IMR-90 (cell line): ENCODE measurements at regions not wholly inside any gene's neighbourhood (a gene's known extent, or its start where the extent isn't known, plus 50 kb on each side); places are given as distances from the start of the nearest gene placed in this dataset.

Experiments used
- ATAC-seq: fragments of 200-7000 bp; cut with Tn5 transposase; 2 replicates; pipeline ENCODE4 v1.9.1; 2020; ENCODE audit warnings: low read depth, mild to moderate bottlenecking, moderate library complexity
- BruUV-seq: library from RNA; stranded (reverse); fragments of 400-500 nt; replicated peaks from 2 replicates; lab custom pipeline; 2021; lab: Mats Ljungman, UMichigan
- CTCF ChIA-PET: fragments of 300-600 bp; formaldehyde crosslinking; extraction: SDS; loops from one replicate; lab custom pipeline; 2021; ENCODE audit warnings: antibody characterized with exemption; lab: Yijun Ruan, JAX
- POLR2A ChIA-PET: fragments of 300-600 bp; sonication (Branson Sonifier 250); formaldehyde crosslinking; loops from one replicate; lab custom pipeline; 2022; ENCODE audit warnings: antibody characterized with exemption; ENCODE audit not compliant: unreplicated experiment; lab: Charles Lee
- DNase-seq: peaks from one replicate; pipeline ENCODE4 v3.0.0; 2013
- H2AFZ ChIP-seq: replicated peaks from 2 replicates; pipeline ENCODE3; 2013; ENCODE audit warnings: low read length, mild to moderate bottlenecking; ENCODE audit not compliant: poor library complexity
- H2AK5ac ChIP-seq: 2 replicates; pipeline ENCODE4 v1.6.1; 2013; ENCODE audit warnings: low read depth, low read length, inconsistent platforms
- H2AK9ac ChIP-seq: replicated peaks from 2 replicates; pipeline ENCODE3; 2013; ENCODE audit warnings: mild to moderate bottlenecking, low read depth, low read length, moderate library complexity; ENCODE audit not compliant: poor library complexity
- H2BK120ac ChIP-seq: 2 replicates; pipeline ENCODE4 v1.6.1; 2013; ENCODE audit warnings: low read depth, low read length, inconsistent platforms
- H2BK15ac ChIP-seq: 3 replicates; pipeline ENCODE4 v1.6.1; 2013; ENCODE audit warnings: low read depth, low read length, inconsistent platforms
- H2BK20ac ChIP-seq: 2 replicates; pipeline ENCODE4 v1.6.1; 2013; ENCODE audit warnings: low read depth, mild to moderate bottlenecking, inconsistent platforms, low read length, moderate library complexity
- H2BK5ac ChIP-seq: 2 replicates; pipeline ENCODE4 v1.6.1; 2013; ENCODE audit warnings: mild to moderate bottlenecking, low read depth, low read length, inconsistent platforms; ENCODE audit not compliant: poor library complexity, severe bottlenecking
- H3K14ac ChIP-seq: replicated peaks from 2 replicates; pipeline ENCODE4 v1.6.1; 2013; ENCODE audit warnings: low read depth, low read length, inconsistent platforms
- H3K18ac ChIP-seq: 2 replicates; pipeline ENCODE4 v1.6.1; 2013; ENCODE audit warnings: low read depth, low read length, control low read depth
- H3K23ac ChIP-seq: 2 replicates; pipeline ENCODE4 v1.6.1; 2013; ENCODE audit warnings: low read depth, low read length, inconsistent platforms
- H3K27ac ChIP-seq: 2 replicates; pipeline ENCODE4 v1.5.1; 2013; ENCODE audit warnings: mild to moderate bottlenecking, control low read depth, low read length; ENCODE audit not compliant: insufficient read depth
- H3K27me3 ChIP-seq: 2 replicates; pipeline ENCODE4 v1.6.1; 2013; ENCODE audit warnings: low read length; ENCODE audit not compliant: control insufficient read depth, insufficient read depth
- H3K36me3 ChIP-seq: 2 replicates; pipeline ENCODE4 v1.6.1; 2013; ENCODE audit warnings: low read length, mixed read lengths; ENCODE audit not compliant: control insufficient read depth, insufficient read depth
- H3K4ac ChIP-seq: 2 replicates; pipeline ENCODE4 v1.6.1; 2013; ENCODE audit warnings: low read depth, low read length, inconsistent platforms
- H3K4me1 ChIP-seq: 2 replicates; pipeline ENCODE4 v1.6.1; 2013; ENCODE audit warnings: low read length, mixed read lengths; ENCODE audit not compliant: control insufficient read depth, insufficient read depth
- H3K4me2 ChIP-seq: 2 replicates; pipeline ENCODE4 v1.6.1; 2013; ENCODE audit warnings: low read depth, mild to moderate bottlenecking, control low read depth, low read length, moderate library complexity
- H3K4me3 ChIP-seq: 2 replicates; pipeline ENCODE4 v1.5.1; 2013; ENCODE audit warnings: low read depth, mild to moderate bottlenecking, control low read depth, low read length, moderate library complexity; ENCODE audit not compliant: insufficient read depth
- H3K56ac ChIP-seq: 2 replicates; pipeline ENCODE4 v1.6.1; 2013; ENCODE audit warnings: low read length, inconsistent platforms; ENCODE audit not compliant: insufficient read depth; ENCODE audit errors: extremely low read depth
- H3K79me1 ChIP-seq, 2 experiments: 2 replicates each; pipeline ENCODE4 v1.6.1; 2013; ENCODE audit warnings: low read length in 2 of 2, inconsistent platforms in 1 of 2, low read depth in 1 of 2
- H3K9ac ChIP-seq: 2 replicates; pipeline ENCODE4 v1.6.1; 2013; ENCODE audit warnings: low read depth, low read length, control low read depth
- H3K9me1 ChIP-seq: 2 replicates; pipeline ENCODE4 v1.6.1; 2013; ENCODE audit warnings: low read length, inconsistent platforms; ENCODE audit not compliant: insufficient read depth
- H3K9me3 ChIP-seq: 2 replicates; pipeline ENCODE4 v1.6.1; 2013; ENCODE audit warnings: low read length; ENCODE audit not compliant: control insufficient read depth, insufficient read depth
- H4K20me1 ChIP-seq: 2 replicates; pipeline ENCODE4 v1.6.1; 2013; ENCODE audit warnings: low read length, inconsistent platforms; ENCODE audit not compliant: insufficient read depth
- H4K5ac ChIP-seq: 2 replicates; pipeline ENCODE4 v1.6.1; 2013; ENCODE audit warnings: mild to moderate bottlenecking, low read depth, low read length, control low read depth
- H4K8ac ChIP-seq, 2 experiments: 2 replicates each; pipeline ENCODE4 v1.6.1; 2013; ENCODE audit warnings: low read depth in 2 of 2, low read length in 2 of 2, control low read depth in 1 of 2, inconsistent platforms in 1 of 2
- H4K91ac ChIP-seq: 2 replicates; pipeline ENCODE4 v1.6.1; 2013; ENCODE audit warnings: low read depth, low read length, inconsistent platforms; ENCODE audit not compliant: insufficient read depth
- CHD1 ChIP-seq: IDR thresholded peaks from 2 replicates; pipeline ENCODE4 v1.6.1; 2012; ENCODE audit warnings: low read depth, low read length, improper control_type of control experiment
- RCOR1 ChIP-seq: IDR thresholded peaks from 2 replicates; pipeline ENCODE4 v1.6.1; 2012; ENCODE audit warnings: mild to moderate bottlenecking, low read length, improper control_type of control experiment; ENCODE audit not compliant: insufficient replicate concordance
- RFX5 ChIP-seq: IDR thresholded peaks from 2 replicates; pipeline ENCODE4 v1.8.0; 2012; ENCODE audit warnings: low read depth, mild to moderate bottlenecking, low read length, moderate library complexity
- WGBS, 2 experiments: methylation state at CpG; one replicate each; pipeline versions ENCODE4 v1.1.5 to v1.1.7; 2013; ENCODE audit warnings: missing lambda C conversion rate in 2 of 2; ENCODE audit not compliant: insufficient read length in 1 of 2; ENCODE audit errors: extremely low coverage in 2 of 2; 5-methylcytosine and 5-hydroxymethylcytosine counted together
- dilution Hi-C: fragments of 300-500 bp; cut with HindIII; formaldehyde crosslinking; loops from one replicate; pipeline ENCODE4 v1.14.3; 2018; ENCODE audit warnings: low sequenced_read_pairs; ENCODE audit not compliant: unreplicated experiment
- in situ Hi-C: fragments of 300-500 bp; cut with MboI; formaldehyde crosslinking; loops from 3 replicates; pipeline ENCODE4 v1.14.3; 2019; ENCODE audit warnings: low sequenced_read_pairs, inconsistent platforms, mixed read lengths
- intact Hi-C: fragments of 100-400 bp; cut with micrococcal nuclease; formaldehyde crosslinking; loops from 2 replicates; pipeline ENCODE4 v1.10.0; 2022
- TF ChIP-seq, protein P1 (sequence below): fragments of 150-350 bp; IDR thresholded peaks from 2 replicates; pipeline ENCODE4 v1.6.1; 2016; ENCODE audit warnings: low read depth, mild to moderate bottlenecking, low read length, moderate library complexity, borderline replicate concordance
- TF ChIP-seq, protein P2 (sequence below): fragments of 150-350 bp; IDR thresholded peaks from 2 replicates; pipeline ENCODE4 v1.6.1; 2017; ENCODE audit warnings: mild to moderate bottlenecking, antibody characterized with exemption, low read length, low read depth
- TF ChIP-seq, protein P3 (sequence below): conservative IDR thresholded peaks from 2 replicates; pipeline ENCODE4 v1.5.1; 2012; ENCODE audit warnings: mild to moderate bottlenecking, low read depth, low read length, improper control_type of control experiment

DNA sequence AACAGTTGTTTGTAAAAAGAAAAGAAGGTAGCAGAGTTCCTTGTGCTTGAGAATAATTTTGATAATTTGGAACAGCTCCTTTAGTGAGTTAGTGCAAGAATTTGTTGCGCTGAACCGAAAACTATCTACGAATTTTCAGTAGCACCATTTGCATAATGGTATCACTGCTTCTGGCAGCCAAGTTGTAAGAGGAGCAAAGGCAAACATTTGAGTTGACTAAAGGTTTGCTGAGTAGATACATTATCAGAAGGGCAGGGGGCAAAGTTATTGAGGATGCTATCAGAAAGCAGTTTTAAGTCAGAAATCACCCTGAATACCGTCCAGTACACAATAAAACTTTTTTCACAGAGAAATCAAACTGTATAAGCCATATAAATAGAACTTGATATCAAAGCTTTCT, 181.5 kb upstream of the MOCS2 start:
- no peak for ATAC-seq
- Histone ChIP-seq H2AK9ac (no peak overlapping the region), H3K9me3 (peaks cover 5% of the 10 kb centered on the region; the same call in 1 of the 2 replicates), H3K4me3 (no peak overlapping the region), H3K4ac (no peak overlapping the region), H2AK5ac (no peak overlapping the region), H4K5ac (no peak overlapping the region), H2BK5ac (no peak overlapping the region), H3K79me1 (no peaks in the 10 kb centered on the region), H2BK15ac (no peak overlapping the region), H2AFZ (no peak overlapping the region), H3K18ac (peak overlapping the region; percentile 68; the same call in 1 of the 2 replicates), H3K9ac (no peak overlapping the region), H3K56ac (no peak overlapping the region), H2BK120ac (no peak overlapping the region), H3K36me3 (no peaks in the 10 kb centered on the region), H3K23ac (no peak overlapping the region), H4K20me1 (no peaks in the 10 kb centered on the region), H3K4me1 (no peaks in the 10 kb centered on the region), H2BK20ac (no peak overlapping the region), H3K27ac (peak overlapping the region; percentile 17; the same call in 1 of the 2 replicates), H3K27me3 (no peaks in the 10 kb centered on the region), H3K9me1 (no peaks in the 10 kb centered on the region), H4K8ac (no peak overlapping the region), H3K14ac (no peak overlapping the region), H4K91ac (no peak overlapping the region), H3K4me2 (no peak overlapping the region)
- POLR2A ChIA-PET: no interaction called here
- CTCF ChIA-PET: no interaction called here
- BruUV-seq: no TSS peak
- DNase-seq: no peak
- intact Hi-C loops (no loop called here), dilution Hi-C loops (no loop called here), in situ Hi-C loops (no loop called here)
- TF ChIP-seq, protein P1, sequence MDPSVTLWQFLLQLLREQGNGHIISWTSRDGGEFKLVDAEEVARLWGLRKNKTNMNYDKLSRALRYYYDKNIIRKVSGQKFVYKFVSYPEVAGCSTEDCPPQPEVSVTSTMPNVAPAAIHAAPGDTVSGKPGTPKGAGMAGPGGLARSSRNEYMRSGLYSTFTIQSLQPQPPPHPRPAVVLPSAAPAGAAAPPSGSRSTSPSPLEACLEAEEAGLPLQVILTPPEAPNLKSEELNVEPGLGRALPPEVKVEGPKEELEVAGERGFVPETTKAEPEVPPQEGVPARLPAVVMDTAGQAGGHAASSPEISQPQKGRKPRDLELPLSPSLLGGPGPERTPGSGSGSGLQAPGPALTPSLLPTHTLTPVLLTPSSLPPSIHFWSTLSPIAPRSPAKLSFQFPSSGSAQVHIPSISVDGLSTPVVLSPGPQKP: no peak
- TF ChIP-seq RCOR1 (no peak), CHD1 (no peak), RFX5 (no peak)
- TF ChIP-seq, protein P2, sequence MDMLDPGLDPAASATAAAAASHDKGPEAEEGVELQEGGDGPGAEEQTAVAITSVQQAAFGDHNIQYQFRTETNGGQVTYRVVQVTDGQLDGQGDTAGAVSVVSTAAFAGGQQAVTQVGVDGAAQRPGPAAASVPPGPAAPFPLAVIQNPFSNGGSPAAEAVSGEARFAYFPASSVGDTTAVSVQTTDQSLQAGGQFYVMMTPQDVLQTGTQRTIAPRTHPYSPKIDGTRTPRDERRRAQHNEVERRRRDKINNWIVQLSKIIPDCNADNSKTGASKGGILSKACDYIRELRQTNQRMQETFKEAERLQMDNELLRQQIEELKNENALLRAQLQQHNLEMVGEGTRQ: no peak
- TF ChIP-seq, protein P3, sequence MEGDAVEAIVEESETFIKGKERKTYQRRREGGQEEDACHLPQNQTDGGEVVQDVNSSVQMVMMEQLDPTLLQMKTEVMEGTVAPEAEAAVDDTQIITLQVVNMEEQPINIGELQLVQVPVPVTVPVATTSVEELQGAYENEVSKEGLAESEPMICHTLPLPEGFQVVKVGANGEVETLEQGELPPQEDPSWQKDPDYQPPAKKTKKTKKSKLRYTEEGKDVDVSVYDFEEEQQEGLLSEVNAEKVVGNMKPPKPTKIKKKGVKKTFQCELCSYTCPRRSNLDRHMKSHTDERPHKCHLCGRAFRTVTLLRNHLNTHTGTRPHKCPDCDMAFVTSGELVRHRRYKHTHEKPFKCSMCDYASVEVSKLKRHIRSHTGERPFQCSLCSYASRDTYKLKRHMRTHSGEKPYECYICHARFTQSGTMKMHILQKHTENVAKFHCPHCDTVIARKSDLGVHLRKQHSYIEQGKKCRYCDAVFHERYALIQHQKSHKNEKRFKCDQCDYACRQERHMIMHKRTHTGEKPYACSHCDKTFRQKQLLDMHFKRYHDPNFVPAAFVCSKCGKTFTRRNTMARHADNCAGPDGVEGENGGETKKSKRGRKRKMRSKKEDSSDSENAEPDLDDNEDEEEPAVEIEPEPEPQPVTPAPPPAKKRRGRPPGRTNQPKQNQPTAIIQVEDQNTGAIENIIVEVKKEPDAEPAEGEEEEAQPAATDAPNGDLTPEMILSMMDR: no peak
- WGBS, 2 experiments: 93% methylated on average over 3 of the region's 4 CpGs; no CpG with 5 or more reads in 1 of the 2 experiments
